ENCODE measurements at regions not wholly inside any gene's neighbourhood (a gene's known extent, or its start where the extent isn't known, plus 50 kb on each side); places are given as distances from the start of the nearest gene placed in this dataset.

- no peaks in the 10 kb centered on the region for H3K9me2 ChIP-seq (ENCODE audit: insufficient read depth)
- no peaks in the 10 kb centered on the region for H3K79me2 ChIP-seq (ENCODE audit: insufficient read depth)
- no peaks in the 10 kb centered on the region for H4K20me1 ChIP-seq (ENCODE audit: insufficient read depth)
- peaks cover 3% of the 10 kb centered on the region for H3K9me3 ChIP-seq (ENCODE audit: low read depth)
- H3K4me3 ChIP-seq = no peak overlapping the region
- DNase-seq = no peak
- WGBS, 2 experiments (ENCODE audit: low coverage in 1 of 2, low lambda C conversion rate in 2 of 2, missing lambda C conversion rate in 2 of 2) = 48 to 53% methylated on average over 4 of the region's 4 CpGs
- H3K4me2 ChIP-seq (ENCODE audit: unreplicated experiment) = no peak overlapping the region
- TF ChIP-seq EZH2 (IDR thresholded peaks at IDR 0.05; ENCODE audit: insufficient read depth, poor library complexity, severe bottlenecking) (no peak), EZH2phosphoT487 (IDR thresholded peaks at IDR 0.05; ENCODE audit: insufficient read depth, low read depth) (no peak)
- no peaks in the 10 kb centered on the region for H3K27me3 ChIP-seq (replicated peaks; ENCODE audit: insufficient read depth)
- H3K36me3 ChIP-seq (ENCODE audit: low read depth) = no peaks in the 10 kb centered on the region
- no peaks in the 10 kb centered on the region for H3F3A ChIP-seq (ENCODE audit: insufficient read depth)
- H3K9ac ChIP-seq = no peak overlapping the region
- no peak overlapping the region for H3K27ac ChIP-seq
- H3K4me1 ChIP-seq (ENCODE audit: insufficient read depth) = no peaks in the 10 kb centered on the region
- in situ Hi-C loops (cut with MboI) = no loop called here
- H2AFZ ChIP-seq = no peak overlapping the region
These were observed 868.9 kb upstream of the SLC10A2 start for GRCh38 chr13:103935117-103935516.

- Histone ChIP-seq H3K27me3 (replicated peaks; ENCODE audit: insufficient read depth) (no peaks in the 10 kb centered on the region), H3K36me3 (ENCODE audit: low read depth) (no peaks in the 10 kb centered on the region), H3F3A (ENCODE audit: insufficient read depth) (no peaks in the 10 kb centered on the region), H3K9ac (no peak overlapping the region), H2AFZ (no peak overlapping the region), H4K20me1 (ENCODE audit: insufficient read depth) (no peaks in the 10 kb centered on the region), H3K4me1 (ENCODE audit: insufficient read depth) (no peaks in the 10 kb centered on the region), H3K9me3 (ENCODE audit: low read depth) (peaks cover 3% of the 10 kb centered on the region), H3K27ac (no peak overlapping the region), H3K4me3 (no peak overlapping the region), H3K4me2 (ENCODE audit: unreplicated experiment) (no peak overlapping the region), H3K9me2 (ENCODE audit: insufficient read depth) (no peaks in the 10 kb centered on the region), H3K79me2 (ENCODE audit: insufficient read depth) (no peaks in the 10 kb centered on the region)
- no peak for DNase-seq
- in situ Hi-C loops (cut with MboI) = no loop called here
- 65 to 72% methylated on average over 12 of the region's 12 CpGs for WGBS, 2 experiments (ENCODE audit: low coverage in 1 of 2, low lambda C conversion rate in 2 of 2, missing lambda C conversion rate in 2 of 2)
- no peak for TF ChIP-seq EZH2 (IDR thresholded peaks at IDR 0.05; ENCODE audit: insufficient read depth, poor library complexity, severe bottlenecking)
- no peak for TF ChIP-seq EZH2phosphoT487 (IDR thresholded peaks at IDR 0.05; ENCODE audit: insufficient read depth, low read depth)
These were observed 865.7 kb upstream of the SLC10A2 start for GRCh38 chr13:103931885-103932284.

- H2AFZ ChIP-seq = no peak overlapping the region
- no peaks in the 10 kb centered on the region for H3K27me3 ChIP-seq (replicated peaks; ENCODE audit: insufficient read depth)
- H4K20me1 ChIP-seq (ENCODE audit: insufficient read depth) = no peaks in the 10 kb centered on the region
- H3K4me1 ChIP-seq (ENCODE audit: insufficient read depth) = no peaks in the 10 kb centered on the region
- WGBS, 2 experiments (ENCODE audit: low coverage in 1 of 2, low lambda C conversion rate in 2 of 2, missing lambda C conversion rate in 2 of 2) = 27% methylated on average over 3 of the region's 3 CpGs
- peaks cover 3% of the 10 kb centered on the region for H3K9me3 ChIP-seq (ENCODE audit: low read depth)
- no peak overlapping the region for H3K9ac ChIP-seq
- DNase-seq = no peak
- in situ Hi-C loops (cut with MboI) = no loop called here
- H3K4me2 ChIP-seq (ENCODE audit: unreplicated experiment) = no peak overlapping the region
- H3K4me3 ChIP-seq = no peak overlapping the region
- no peaks in the 10 kb centered on the region for H3F3A ChIP-seq (ENCODE audit: insufficient read depth)
- H3K9me2 ChIP-seq (ENCODE audit: insufficient read depth) = no peaks in the 10 kb centered on the region
- no peak for TF ChIP-seq EZH2 (IDR thresholded peaks at IDR 0.05; ENCODE audit: insufficient read depth, poor library complexity, severe bottlenecking)
- no peak for TF ChIP-seq EZH2phosphoT487 (IDR thresholded peaks at IDR 0.05; ENCODE audit: insufficient read depth, low read depth)
- no peaks in the 10 kb centered on the region for H3K36me3 ChIP-seq (ENCODE audit: low read depth)
- no peak overlapping the region for H3K27ac ChIP-seq
- no peaks in the 10 kb centered on the region for H3K79me2 ChIP-seq (ENCODE audit: insufficient read depth)
These were observed 865.2 kb upstream of the SLC10A2 start for GRCh38 chr13:103931331-103931845.

- H3K9me2 ChIP-seq (ENCODE audit: insufficient read depth) = no peaks in the 10 kb centered on the region
- H3K4me1 ChIP-seq (ENCODE audit: insufficient read depth) = no peaks in the 10 kb centered on the region
- H2AFZ ChIP-seq = no peak overlapping the region
- in situ Hi-C loops (cut with MboI) = no loop called here
- 32 to 38% methylated on average over 3 of the region's 3 CpGs for whole genome bisulfite sequencing, 2 experiments (ENCODE audit: low coverage in 1 of 2, low lambda C conversion rate in 2 of 2, missing lambda C conversion rate in 2 of 2)
- TF ChIP-seq EZH2phosphoT487 (IDR thresholded peaks at IDR 0.05; ENCODE audit: insufficient read depth, low read depth) (no peak), EZH2 (IDR thresholded peaks at IDR 0.05; ENCODE audit: insufficient read depth, poor library complexity, severe bottlenecking) (no peak)
- H3K4me3 ChIP-seq = no peak overlapping the region
- H3K36me3 ChIP-seq (ENCODE audit: low read depth) = no peaks in the 10 kb centered on the region
- no peaks in the 10 kb centered on the region for H3F3A ChIP-seq (ENCODE audit: insufficient read depth)
- H3K4me2 ChIP-seq (ENCODE audit: unreplicated experiment) = no peak overlapping the region
- H3K9ac ChIP-seq = no peak overlapping the region
- H4K20me1 ChIP-seq (ENCODE audit: insufficient read depth) = no peaks in the 10 kb centered on the region
- no peak overlapping the region for H3K27ac ChIP-seq
- DNase-seq = no peak
- H3K9me3 ChIP-seq (ENCODE audit: low read depth) = no peaks in the 10 kb centered on the region
- H3K27me3 ChIP-seq (replicated peaks; ENCODE audit: insufficient read depth) = no peaks in the 10 kb centered on the region
- H3K79me2 ChIP-seq (ENCODE audit: insufficient read depth) = no peaks in the 10 kb centered on the region
These were observed 859.9 kb upstream of the SLC10A2 start for GRCh38 chr13:103926118-103926517.

GRCh38 chr13:103908911-103909310 is 842.7 kb upstream of the SLC10A2 start:
- whole genome bisulfite sequencing, 2 experiments (ENCODE audit: low coverage in 1 of 2, low lambda C conversion rate in 2 of 2, missing lambda C conversion rate in 2 of 2) = 4 to 8% methylated on average over 1 of the region's 1 CpG
- TF ChIP-seq EZH2phosphoT487 (IDR thresholded peaks at IDR 0.05; ENCODE audit: insufficient read depth, low read depth) (no peak), EZH2 (IDR thresholded peaks at IDR 0.05; ENCODE audit: insufficient read depth, poor library complexity, severe bottlenecking) (no peak)
- Histone ChIP-seq H3K4me1 (ENCODE audit: insufficient read depth) (no peaks in the 10 kb centered on the region), H3K4me3 (no peak overlapping the region), H3K9ac (no peak overlapping the region), H3F3A (ENCODE audit: insufficient read depth) (no peaks in the 10 kb centered on the region), H3K9me3 (ENCODE audit: low read depth) (no peaks in the 10 kb centered on the region), H3K36me3 (ENCODE audit: low read depth) (no peaks in the 10 kb centered on the region), H3K4me2 (ENCODE audit: unreplicated experiment) (no peak overlapping the region), H3K79me2 (ENCODE audit: insufficient read depth) (no peaks in the 10 kb centered on the region), H2AFZ (no peak overlapping the region), H3K9me2 (ENCODE audit: insufficient read depth) (no peaks in the 10 kb centered on the region), H3K27me3 (replicated peaks; ENCODE audit: insufficient read depth) (no peaks in the 10 kb centered on the region), H4K20me1 (ENCODE audit: insufficient read depth) (no peaks in the 10 kb centered on the region), H3K27ac (no peak overlapping the region)
- no peak for DNase-seq
- in situ Hi-C loops (cut with MboI) = no loop called here
